Epithelial cell of esophagus (primary cell): ENCODE measurements at regions not wholly inside any gene's neighbourhood (a gene's known extent, or its start where the extent isn't known, plus 50 kb on each side); places are given as distances from the start of the nearest gene placed in this dataset.
"Not testable (repeated sequence)": the region's sequence is repeated elsewhere in the genome, so short reads cannot be mapped to it uniquely, and the experiment has no call there.

Experiments used
- DNase-seq: peaks from one replicate; pipeline ENCODE4 v3.0.0; 2010; ENCODE audit warnings: low read depth
- H3K4me3 ChIP-seq: 2 replicates; pipeline ENCODE4 v1.5.1; 2011; ENCODE audit warnings: mild to moderate bottlenecking, low read length, control low read depth
- CTCF ChIP-seq: IDR thresholded peaks from 2 replicates; pipeline ENCODE4 v1.5.1; 2011; ENCODE audit warnings: low read depth, mild to moderate bottlenecking, low read length, control low read depth, inconsistent platforms; ENCODE audit not compliant: insufficient read depth; ENCODE audit errors: missing control alignments

GRCh38 chr2:52611759-52612158, 1155.8 kb upstream of the CHAC2 start:
- DNase-seq, result no peak
- no peak for TF ChIP-seq CTCF
- no peak overlapping the region for H3K4me3 ChIP-seq

- DNase-seq, result no peak
- H3K4me3 ChIP-seq, result no peak overlapping the region
- TF ChIP-seq CTCF, result no peak
Observed at GRCh38 chr2:52608030-52608429, 1159.6 kb upstream of the CHAC2 start.

GRCh38 chr2:52597346-52597745, 1170.3 kb upstream of the CHAC2 start:
- DNase-seq, result peak; percentile 4
- no peak for TF ChIP-seq CTCF
- H3K4me3 ChIP-seq, result no peak overlapping the region

- TF ChIP-seq CTCF, result no peak
- no peak for DNase-seq
- no peak overlapping the region for H3K4me3 ChIP-seq
Observed at GRCh38 chr2:52594026-52594425, 1173.6 kb upstream of the CHAC2 start.

GRCh38 chr2:52584071-52584470, 1183.5 kb upstream of the CHAC2 start:
- DNase-seq, H3K4me3 ChIP-seq: not testable (repeated sequence)

- TF ChIP-seq CTCF, result no peak
- no peak for DNase-seq
- no peak overlapping the region for H3K4me3 ChIP-seq
Observed at GRCh38 chr2:52572469-52572894, 1195.1 kb upstream of the CHAC2 start.

GRCh38 chr2:52571380-52572347, 1195.9 kb upstream of the CHAC2 start:
- no peak overlapping the region for H3K4me3 ChIP-seq
- TF ChIP-seq CTCF, result no peak
- no peak for DNase-seq
